GM23338 (cell line): ENCODE measurements at regions not wholly inside any gene's neighbourhood (a gene's known extent, or its start where the extent isn't known, plus 50 kb on each side); places are given as distances from the start of the nearest gene placed in this dataset.
A peak's percentile ranks its signal among the peaks of the same experiment; 100 is the strongest.

Experiments
- ATAC-seq: fragments of 200-7000 bp; cut with Tn5 transposase; 3 replicates; pipeline ENCODE4 v1.9.1; 2020
- DNase-seq: peaks from one replicate; pipeline ENCODE4 v3.0.0-alpha.2; 2015; ENCODE audit warnings: low spot score
- H2AFZ ChIP-seq: fragments of 200-600 bp; sonication (generic); 2 replicates; pipeline ENCODE4 v1.8.0; 2016; ENCODE audit warnings: antibody characterized with exemption, mild to moderate bottlenecking, moderate library complexity
- H3F3A ChIP-seq: fragments of 200-600 bp; sonication (generic); replicated peaks from 2 replicates; pipeline ENCODE4 v1.8.0; 2017; ENCODE audit warnings: antibody characterized with exemption, mixed run types, low read depth
- H3K27ac ChIP-seq: fragments of 200-600 bp; sonication (generic); 2 replicates; pipeline ENCODE4 v1.6.1; 2016; ENCODE audit warnings: low read depth
- H3K27me3 ChIP-seq: fragments of 200-600 bp; sonication (generic); 2 replicates; pipeline ENCODE4 v1.8.0; 2016; ENCODE audit warnings: mild to moderate bottlenecking, mixed run types, moderate library complexity; ENCODE audit not compliant: insufficient read depth
- H3K36me3 ChIP-seq: fragments of 200-600 bp; sonication (generic); 2 replicates; pipeline ENCODE4 v1.8.0; 2016; ENCODE audit warnings: mild to moderate bottlenecking; ENCODE audit not compliant: insufficient read depth
- H3K4me1 ChIP-seq: fragments of 200-600 bp; sonication (generic); 2 replicates; pipeline ENCODE4 v1.8.0; 2016; ENCODE audit warnings: mild to moderate bottlenecking, moderate library complexity; ENCODE audit not compliant: insufficient read depth
- H3K4me2 ChIP-seq: fragments of 200-600 bp; sonication (generic); 2 replicates; pipeline ENCODE4 v1.7.1; 2017; ENCODE audit warnings: mixed run types
- H3K4me3 ChIP-seq: fragments of 200-600 bp; sonication (generic); 2 replicates; pipeline ENCODE4 v1.6.1; 2016; ENCODE audit warnings: mixed run types
- H3K79me2 ChIP-seq: fragments of 200-600 bp; sonication (generic); replicated peaks from 2 replicates; pipeline ENCODE4 v1.8.0; 2017; ENCODE audit warnings: mild to moderate bottlenecking; ENCODE audit not compliant: insufficient read depth
- H3K9me2 ChIP-seq: fragments of 200-600 bp; sonication (generic); 2 replicates; pipeline ENCODE4 v1.8.0; 2017; ENCODE audit not compliant: insufficient read depth
- H4K20me1 ChIP-seq: fragments of 200-600 bp; sonication (generic); replicated peaks from 2 replicates; pipeline ENCODE4 v1.8.0; 2017; ENCODE audit warnings: mild to moderate bottlenecking; ENCODE audit not compliant: insufficient read depth
- H3K27ac Mint-ChIP-seq: 2 replicates; pipeline ENCODE4 v1.8.0; 2020; ENCODE audit warnings: inconsistent platforms, mild to moderate bottlenecking, moderate library complexity, mixed read lengths
- H3K27me3 Mint-ChIP-seq: 3 replicates; pipeline ENCODE4 v1.8.0; 2022; ENCODE audit warnings: low read depth, mild to moderate bottlenecking, moderate library complexity, mixed read lengths, inconsistent platforms; ENCODE audit not compliant: insufficient read depth, poor library complexity
- H3K36me3 Mint-ChIP-seq: 3 replicates; pipeline ENCODE4 v1.8.0; 2021; ENCODE audit warnings: low read depth, mild to moderate bottlenecking, inconsistent platforms, moderate library complexity, mixed read lengths
- H3K4me1 Mint-ChIP-seq: 3 replicates; pipeline ENCODE4 v1.8.0; 2020; ENCODE audit warnings: mild to moderate bottlenecking, inconsistent platforms, mixed read lengths
- H3K4me3 Mint-ChIP-seq: 3 replicates; pipeline ENCODE4 v1.8.0; 2021; ENCODE audit warnings: moderate library complexity, mild to moderate bottlenecking, inconsistent platforms, mixed read lengths
- H3K9me3 Mint-ChIP-seq: 3 replicates; pipeline ENCODE4 v1.8.0; 2020; ENCODE audit warnings: moderate library complexity, mild to moderate bottlenecking, inconsistent platforms, mixed read lengths
- EZH2 ChIP-seq: fragments of 200-600 bp; sonication (generic); IDR thresholded peaks from one replicate; pipeline ENCODE4 v1.8.0; 2017; ENCODE audit warnings: antibody characterized with exemption, mild to moderate bottlenecking, low read depth; ENCODE audit not compliant: unreplicated experiment
- EZH2phosphoT487 ChIP-seq: fragments of 200-600 bp; sonication (generic); IDR thresholded peaks from one replicate; pipeline ENCODE4 v1.8.1; 2018; ENCODE audit warnings: antibody characterized with exemption; ENCODE audit not compliant: unreplicated experiment
- POLR2AphosphoS5 ChIP-seq: IDR thresholded peaks from 2 replicates; pipeline ENCODE4 v1.6.1; 2016; ENCODE audit warnings: antibody characterized with exemption, low read depth
- STAT1 ChIP-seq: IDR thresholded peaks from one replicate; pipeline ENCODE4 v1.6.1; 2016; ENCODE audit warnings: antibody characterized with exemption; ENCODE audit not compliant: unreplicated experiment
- ZNF114 ChIP-seq: fragments of 250-450 bp; sonication (Bioruptor Pico); IDR thresholded peaks from 2 replicates; pipeline ENCODE4 v1.5.0; 2020; ENCODE audit warnings: mild to moderate bottlenecking, moderate library complexity
- ZNF331 ChIP-seq: fragments of 250-450 bp; sonication (Bioruptor Pico); IDR thresholded peaks from 2 replicates; pipeline ENCODE4 v1.5.0; 2020; ENCODE audit warnings: low read depth, mild to moderate bottlenecking, moderate library complexity
- TF ChIP-seq, protein P1 (sequence below): IDR thresholded peaks from one replicate; pipeline ENCODE4 v1.6.1; 2018; ENCODE audit warnings: antibody characterized with exemption; ENCODE audit not compliant: unreplicated experiment
- TF ChIP-seq, protein P2 (sequence below): fragments of 250-450 bp; sonication (Bioruptor Pico); IDR thresholded peaks from 2 replicates; pipeline ENCODE4 v1.5.0; 2020; ENCODE audit warnings: mild to moderate bottlenecking, moderate library complexity

GRCh38 chr2:176391148-176391419 is 121.8 kb downstream of the MTX2 start:
- ATAC-seq (no peak), DNase-seq (no peak)
- Histone ChIP-seq H4K20me1 (no peaks in the 10 kb centered on the region), H2AFZ (0 out of 2 replicates have a peak overlapping the region, but pooled peaks have one; percentile 12), H3K9me2 (no peaks in the 10 kb centered on the region), H3K27ac (no peak overlapping the region), H3K4me3 (no peak overlapping the region), H3F3A (no peaks in the 10 kb centered on the region), H3K4me2 (no peak overlapping the region), H3K36me3 (no peaks in the 10 kb centered on the region), H3K4me1 (no peaks in the 10 kb centered on the region), H3K27me3 (no peaks in the 10 kb centered on the region), H3K79me2 (no peaks in the 10 kb centered on the region)
- Mint-ChIP-seq H3K9me3 (no peaks in the 10 kb centered on the region), H3K27ac (no peak overlapping the region), H3K4me3 (no peak overlapping the region), H3K4me1 (peaks cover 3% of the 10 kb centered on the region), H3K36me3 (no peaks in the 10 kb centered on the region), H3K27me3 (no peaks in the 10 kb centered on the region)
- TF ChIP-seq EZH2phosphoT487 = no peak
- TF ChIP-seq EZH2 = no peak
- no peak for TF ChIP-seq STAT1
- TF ChIP-seq POLR2AphosphoS5 = no peak
- no peak for TF ChIP-seq ZNF114
- TF ChIP-seq, protein P1, sequence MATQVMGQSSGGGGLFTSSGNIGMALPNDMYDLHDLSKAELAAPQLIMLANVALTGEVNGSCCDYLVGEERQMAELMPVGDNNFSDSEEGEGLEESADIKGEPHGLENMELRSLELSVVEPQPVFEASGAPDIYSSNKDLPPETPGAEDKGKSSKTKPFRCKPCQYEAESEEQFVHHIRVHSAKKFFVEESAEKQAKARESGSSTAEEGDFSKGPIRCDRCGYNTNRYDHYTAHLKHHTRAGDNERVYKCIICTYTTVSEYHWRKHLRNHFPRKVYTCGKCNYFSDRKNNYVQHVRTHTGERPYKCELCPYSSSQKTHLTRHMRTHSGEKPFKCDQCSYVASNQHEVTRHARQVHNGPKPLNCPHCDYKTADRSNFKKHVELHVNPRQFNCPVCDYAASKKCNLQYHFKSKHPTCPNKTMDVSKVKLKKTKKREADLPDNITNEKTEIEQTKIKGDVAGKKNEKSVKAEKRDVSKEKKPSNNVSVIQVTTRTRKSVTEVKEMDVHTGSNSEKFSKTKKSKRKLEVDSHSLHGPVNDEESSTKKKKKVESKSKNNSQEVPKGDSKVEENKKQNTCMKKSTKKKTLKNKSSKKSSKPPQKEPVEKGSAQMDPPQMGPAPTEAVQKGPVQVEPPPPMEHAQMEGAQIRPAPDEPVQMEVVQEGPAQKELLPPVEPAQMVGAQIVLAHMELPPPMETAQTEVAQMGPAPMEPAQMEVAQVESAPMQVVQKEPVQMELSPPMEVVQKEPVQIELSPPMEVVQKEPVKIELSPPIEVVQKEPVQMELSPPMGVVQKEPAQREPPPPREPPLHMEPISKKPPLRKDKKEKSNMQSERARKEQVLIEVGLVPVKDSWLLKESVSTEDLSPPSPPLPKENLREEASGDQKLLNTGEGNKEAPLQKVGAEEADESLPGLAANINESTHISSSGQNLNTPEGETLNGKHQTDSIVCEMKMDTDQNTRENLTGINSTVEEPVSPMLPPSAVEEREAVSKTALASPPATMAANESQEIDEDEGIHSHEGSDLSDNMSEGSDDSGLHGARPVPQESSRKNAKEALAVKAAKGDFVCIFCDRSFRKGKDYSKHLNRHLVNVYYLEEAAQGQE = no peak
- TF ChIP-seq, protein P2, sequence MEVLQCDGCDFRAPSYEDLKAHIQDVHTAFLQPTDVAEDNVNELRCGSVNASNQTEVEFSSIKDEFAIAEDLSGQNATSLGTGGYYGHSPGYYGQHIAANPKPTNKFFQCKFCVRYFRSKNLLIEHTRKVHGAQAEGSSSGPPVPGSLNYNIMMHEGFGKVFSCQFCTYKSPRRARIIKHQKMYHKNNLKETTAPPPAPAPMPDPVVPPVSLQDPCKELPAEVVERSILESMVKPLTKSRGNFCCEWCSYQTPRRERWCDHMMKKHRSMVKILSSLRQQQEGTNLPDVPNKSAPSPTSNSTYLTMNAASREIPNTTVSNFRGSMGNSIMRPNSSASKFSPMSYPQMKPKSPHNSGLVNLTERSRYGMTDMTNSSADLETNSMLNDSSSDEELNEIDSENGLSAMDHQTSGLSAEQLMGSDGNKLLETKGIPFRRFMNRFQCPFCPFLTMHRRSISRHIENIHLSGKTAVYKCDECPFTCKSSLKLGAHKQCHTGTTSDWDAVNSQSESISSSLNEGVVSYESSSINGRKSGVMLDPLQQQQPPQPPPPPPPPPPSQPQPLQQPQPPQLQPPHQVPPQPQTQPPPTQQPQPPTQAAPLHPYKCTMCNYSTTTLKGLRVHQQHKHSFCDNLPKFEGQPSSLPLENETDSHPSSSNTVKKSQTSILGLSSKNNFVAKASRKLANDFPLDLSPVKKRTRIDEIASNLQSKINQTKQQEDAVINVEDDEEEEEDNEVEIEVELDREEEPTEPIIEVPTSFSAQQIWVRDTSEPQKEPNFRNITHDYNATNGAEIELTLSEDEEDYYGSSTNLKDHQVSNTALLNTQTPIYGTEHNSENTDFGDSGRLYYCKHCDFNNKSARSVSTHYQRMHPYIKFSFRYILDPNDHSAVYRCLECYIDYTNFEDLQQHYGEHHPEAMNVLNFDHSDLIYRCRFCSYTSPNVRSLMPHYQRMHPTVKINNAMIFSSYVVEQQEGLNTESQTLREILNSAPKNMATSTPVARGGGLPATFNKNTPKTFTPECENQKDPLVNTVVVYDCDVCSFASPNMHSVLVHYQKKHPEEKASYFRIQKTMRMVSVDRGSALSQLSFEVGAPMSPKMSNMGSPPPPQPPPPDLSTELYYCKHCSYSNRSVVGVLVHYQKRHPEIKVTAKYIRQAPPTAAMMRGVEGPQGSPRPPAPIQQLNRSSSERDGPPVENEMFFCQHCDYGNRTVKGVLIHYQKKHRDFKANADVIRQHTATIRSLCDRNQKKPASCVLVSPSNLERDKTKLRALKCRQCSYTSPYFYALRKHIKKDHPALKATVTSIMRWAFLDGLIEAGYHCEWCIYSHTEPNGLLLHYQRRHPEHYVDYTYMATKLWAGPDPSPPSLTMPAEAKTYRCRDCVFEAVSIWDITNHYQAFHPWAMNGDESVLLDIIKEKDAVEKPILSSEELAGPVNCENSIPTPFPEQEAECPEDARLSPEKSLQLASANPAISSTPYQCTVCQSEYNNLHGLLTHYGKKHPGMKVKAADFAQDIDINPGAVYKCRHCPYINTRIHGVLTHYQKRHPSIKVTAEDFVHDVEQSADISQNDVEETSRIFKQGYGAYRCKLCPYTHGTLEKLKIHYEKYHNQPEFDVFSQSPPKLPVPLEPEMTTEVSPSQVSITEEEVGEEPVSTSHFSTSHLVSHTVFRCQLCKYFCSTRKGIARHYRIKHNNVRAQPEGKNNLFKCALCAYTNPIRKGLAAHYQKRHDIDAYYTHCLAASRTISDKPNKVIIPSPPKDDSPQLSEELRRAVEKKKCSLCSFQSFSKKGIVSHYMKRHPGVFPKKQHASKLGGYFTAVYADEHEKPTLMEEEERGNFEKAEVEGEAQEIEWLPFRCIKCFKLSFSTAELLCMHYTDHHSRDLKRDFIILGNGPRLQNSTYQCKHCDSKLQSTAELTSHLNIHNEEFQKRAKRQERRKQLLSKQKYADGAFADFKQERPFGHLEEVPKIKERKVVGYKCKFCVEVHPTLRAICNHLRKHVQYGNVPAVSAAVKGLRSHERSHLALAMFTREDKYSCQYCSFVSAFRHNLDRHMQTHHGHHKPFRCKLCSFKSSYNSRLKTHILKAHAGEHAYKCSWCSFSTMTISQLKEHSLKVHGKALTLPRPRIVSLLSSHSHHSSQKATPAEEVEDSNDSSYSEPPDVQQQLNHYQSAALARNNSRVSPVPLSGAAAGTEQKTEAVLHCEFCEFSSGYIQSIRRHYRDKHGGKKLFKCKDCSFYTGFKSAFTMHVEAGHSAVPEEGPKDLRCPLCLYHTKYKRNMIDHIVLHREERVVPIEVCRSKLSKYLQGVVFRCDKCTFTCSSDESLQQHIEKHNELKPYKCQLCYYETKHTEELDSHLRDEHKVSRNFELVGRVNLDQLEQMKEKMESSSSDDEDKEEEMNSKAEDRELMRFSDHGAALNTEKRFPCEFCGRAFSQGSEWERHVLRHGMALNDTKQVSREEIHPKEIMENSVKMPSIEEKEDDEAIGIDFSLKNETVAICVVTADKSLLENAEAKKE = no peak
- TF ChIP-seq ZNF331 = no peak
